ENCODE measurements at regions not wholly inside any gene's neighbourhood (a gene's known extent, or its start where the extent isn't known, plus 50 kb on each side); places are given as distances from the start of the nearest gene placed in this dataset.

DNA sequence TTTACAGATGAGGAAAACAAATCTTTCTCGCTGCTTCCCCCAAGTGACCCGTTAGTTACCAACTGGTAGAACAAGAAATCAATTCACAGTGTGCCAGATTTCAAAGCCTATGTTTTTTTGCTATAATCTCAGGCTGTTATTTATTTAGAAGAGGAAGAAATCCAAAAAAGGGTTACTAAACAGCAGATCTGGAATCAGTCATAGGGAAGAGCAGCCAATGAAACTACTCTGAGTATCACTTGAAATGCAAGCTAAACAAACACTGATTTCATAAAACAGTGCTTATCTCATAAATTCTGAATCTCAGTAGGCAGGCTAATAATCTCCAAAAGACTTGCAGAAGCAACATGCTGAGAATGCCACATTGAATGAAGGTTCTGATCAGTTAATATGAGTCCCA, 829.5 kb upstream of the ACO1 start:
- TF ChIP-seq POLR2A (IDR thresholded peaks at IDR 0.05; ENCODE audit: low read depth) (no peak), CTCF (IDR thresholded peaks at IDR 0.05) (no peak), EP300 (IDR thresholded peaks at IDR 0.05) (no peak), POLR2AphosphoS5 (IDR thresholded peaks at IDR 0.05) (no peak)

Measured in esophagus muscularis mucosa (tissue), 4 donors.